Astrocyte of the spinal cord (primary cell): ENCODE measurements at regions not wholly inside any gene's neighbourhood (a gene's known extent, or its start where the extent isn't known, plus 50 kb on each side); places are given as distances from the start of the nearest gene placed in this dataset.
"Not testable (repeated sequence)": the region's sequence is repeated elsewhere in the genome, so short reads cannot be mapped to it uniquely, and the experiment has no call there.

Experiments
- DNase-seq: peaks from one replicate; pipeline ENCODE4 v3.0.0; 2011; ENCODE audit warnings: low read depth, low spot score
- H3K4me3 ChIP-seq: 2 replicates; pipeline ENCODE4 v1.5.1; 2011; ENCODE audit warnings: low read depth, mild to moderate bottlenecking, low read length, moderate library complexity
- in situ Hi-C: cut with HindIII; loops from 2 replicates; pipeline ENCODE4 v1.10.0; 2017; ENCODE audit warnings: low sequenced_read_pairs
- TF ChIP-seq, protein P1 (sequence below): IDR thresholded peaks from 2 replicates; pipeline ENCODE4 v1.5.1; 2012; ENCODE audit warnings: low read depth, mild to moderate bottlenecking, low read length, inconsistent platforms

DNA sequence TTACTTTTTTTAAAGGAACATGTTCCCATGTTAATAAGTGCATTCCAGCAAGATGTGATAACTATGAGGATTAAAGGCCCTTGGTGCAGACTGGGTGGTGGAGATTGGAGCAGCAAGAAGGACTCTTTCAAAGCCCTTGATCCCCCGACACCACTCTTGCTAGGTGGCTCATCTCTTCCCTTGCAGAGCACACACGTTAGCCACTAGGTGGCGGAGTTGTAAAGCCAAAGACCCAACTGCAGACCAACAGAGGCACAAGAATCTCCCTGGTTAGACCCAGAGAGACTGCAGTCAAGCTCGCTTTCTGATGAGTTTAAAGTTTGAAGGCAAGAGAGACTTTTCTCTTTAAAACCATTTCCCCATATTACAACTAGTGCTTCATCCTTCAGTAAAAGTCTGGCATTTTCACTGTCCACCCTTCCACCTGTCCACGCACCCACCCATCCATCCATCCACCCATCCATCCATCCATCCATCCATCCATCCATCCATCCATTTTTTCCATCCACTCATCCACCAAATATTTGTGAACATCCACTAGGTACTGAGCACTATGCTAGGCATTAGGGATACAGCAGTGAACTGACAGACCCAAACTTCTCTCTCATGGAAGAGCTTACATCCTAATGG lies 226.9 kb downstream of the MSX2 start:
- in situ Hi-C loops, result no loop called here
- TF ChIP-seq, protein P1, sequence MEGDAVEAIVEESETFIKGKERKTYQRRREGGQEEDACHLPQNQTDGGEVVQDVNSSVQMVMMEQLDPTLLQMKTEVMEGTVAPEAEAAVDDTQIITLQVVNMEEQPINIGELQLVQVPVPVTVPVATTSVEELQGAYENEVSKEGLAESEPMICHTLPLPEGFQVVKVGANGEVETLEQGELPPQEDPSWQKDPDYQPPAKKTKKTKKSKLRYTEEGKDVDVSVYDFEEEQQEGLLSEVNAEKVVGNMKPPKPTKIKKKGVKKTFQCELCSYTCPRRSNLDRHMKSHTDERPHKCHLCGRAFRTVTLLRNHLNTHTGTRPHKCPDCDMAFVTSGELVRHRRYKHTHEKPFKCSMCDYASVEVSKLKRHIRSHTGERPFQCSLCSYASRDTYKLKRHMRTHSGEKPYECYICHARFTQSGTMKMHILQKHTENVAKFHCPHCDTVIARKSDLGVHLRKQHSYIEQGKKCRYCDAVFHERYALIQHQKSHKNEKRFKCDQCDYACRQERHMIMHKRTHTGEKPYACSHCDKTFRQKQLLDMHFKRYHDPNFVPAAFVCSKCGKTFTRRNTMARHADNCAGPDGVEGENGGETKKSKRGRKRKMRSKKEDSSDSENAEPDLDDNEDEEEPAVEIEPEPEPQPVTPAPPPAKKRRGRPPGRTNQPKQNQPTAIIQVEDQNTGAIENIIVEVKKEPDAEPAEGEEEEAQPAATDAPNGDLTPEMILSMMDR, result peak; percentile 90
- no peak overlapping the region for H3K4me3 ChIP-seq
- peak; percentile 72 for DNase-seq

DNA sequence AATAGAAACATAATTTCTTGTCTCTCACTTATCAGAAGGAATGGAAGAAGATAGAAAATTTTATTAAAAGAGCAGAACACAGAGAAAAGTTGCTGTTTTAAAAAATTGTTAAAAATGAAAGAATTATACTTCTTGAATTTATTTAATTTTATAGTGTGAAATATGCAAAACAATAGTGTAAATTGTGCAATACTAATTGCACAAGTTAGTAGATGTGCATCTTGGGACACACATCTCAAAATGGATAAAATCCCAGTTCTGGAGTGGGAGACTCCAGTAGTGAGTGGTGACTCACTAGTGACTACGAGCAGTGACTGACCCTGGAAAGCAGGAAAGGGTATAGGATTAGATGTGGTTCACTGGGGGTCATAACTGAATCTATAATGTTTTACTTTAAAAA lies 223.2 kb downstream of the MSX2 start:
- in situ Hi-C loops, result no loop called here
- DNase-seq, result no peak
- TF ChIP-seq, protein P1, result no peak
- no peak overlapping the region for H3K4me3 ChIP-seq

DNA sequence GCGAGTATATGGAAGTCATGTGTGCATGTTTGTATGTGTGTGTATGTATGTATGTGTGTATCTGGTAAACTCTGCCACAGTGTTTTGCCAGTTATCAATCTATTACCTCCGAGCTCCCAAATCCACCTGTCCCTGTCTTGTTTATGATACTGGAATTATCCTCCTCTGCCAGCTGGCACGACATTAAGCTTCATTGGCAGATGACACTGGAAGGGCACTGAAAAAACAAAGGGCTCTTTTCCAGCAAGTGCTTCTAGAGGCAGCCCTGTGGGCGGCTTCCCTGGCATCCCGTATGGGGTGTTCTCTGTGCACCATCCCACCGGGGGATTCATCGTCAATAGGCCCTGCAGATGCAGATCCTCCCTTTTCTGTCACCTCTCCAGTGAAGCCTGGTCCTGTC lies 221.5 kb downstream of the MSX2 start:
- in situ Hi-C loops, result no loop called here
- TF ChIP-seq, protein P1, result no peak
- no peak for DNase-seq
- no peak overlapping the region for H3K4me3 ChIP-seq

DNA sequence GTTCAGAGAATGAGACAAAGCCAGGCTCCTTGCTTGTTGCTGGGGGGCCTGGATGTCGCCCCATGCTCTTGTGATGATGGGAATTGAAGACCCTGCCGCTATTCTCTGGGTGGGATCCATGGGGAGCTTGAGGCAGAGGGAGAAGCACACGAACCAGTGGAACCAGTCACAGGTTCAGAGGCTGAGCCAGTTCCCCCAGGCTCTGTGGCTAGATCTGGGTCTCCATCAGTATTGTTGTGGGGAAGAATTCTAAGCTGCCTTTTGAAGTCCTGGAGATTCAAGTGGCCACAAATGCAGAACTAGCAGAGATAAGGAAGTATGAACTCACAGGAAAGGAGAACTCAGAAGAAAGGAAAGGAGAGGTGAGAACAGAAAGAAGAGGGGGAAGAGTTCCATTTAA lies 219.4 kb downstream of the MSX2 start:
- in situ Hi-C loops, result no loop called here
- TF ChIP-seq, protein P1, result no peak
- DNase-seq, result no peak
- H3K4me3 ChIP-seq, result no peak overlapping the region

DNA sequence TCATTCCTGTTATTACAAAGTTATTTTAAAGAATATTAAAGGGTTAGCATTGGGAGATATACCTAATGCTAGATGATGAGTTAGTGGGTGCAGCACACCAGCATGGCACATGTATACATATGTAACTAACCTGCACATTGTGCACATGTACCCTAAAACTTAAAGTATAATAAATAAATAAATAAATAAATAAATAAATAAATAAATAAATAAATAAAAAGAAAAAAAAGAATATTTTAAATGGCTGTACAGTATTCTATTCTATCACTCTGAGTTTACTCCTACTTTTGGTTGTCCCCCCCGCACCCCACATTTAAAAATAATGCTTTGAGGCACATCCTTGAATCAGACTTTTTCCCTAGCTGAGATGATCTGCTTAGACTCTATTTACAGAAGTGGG lies 218.6 kb downstream of the MSX2 start:
- DNase-seq, in situ Hi-C loops, H3K4me3 ChIP-seq: not testable (repeated sequence)

DNA sequence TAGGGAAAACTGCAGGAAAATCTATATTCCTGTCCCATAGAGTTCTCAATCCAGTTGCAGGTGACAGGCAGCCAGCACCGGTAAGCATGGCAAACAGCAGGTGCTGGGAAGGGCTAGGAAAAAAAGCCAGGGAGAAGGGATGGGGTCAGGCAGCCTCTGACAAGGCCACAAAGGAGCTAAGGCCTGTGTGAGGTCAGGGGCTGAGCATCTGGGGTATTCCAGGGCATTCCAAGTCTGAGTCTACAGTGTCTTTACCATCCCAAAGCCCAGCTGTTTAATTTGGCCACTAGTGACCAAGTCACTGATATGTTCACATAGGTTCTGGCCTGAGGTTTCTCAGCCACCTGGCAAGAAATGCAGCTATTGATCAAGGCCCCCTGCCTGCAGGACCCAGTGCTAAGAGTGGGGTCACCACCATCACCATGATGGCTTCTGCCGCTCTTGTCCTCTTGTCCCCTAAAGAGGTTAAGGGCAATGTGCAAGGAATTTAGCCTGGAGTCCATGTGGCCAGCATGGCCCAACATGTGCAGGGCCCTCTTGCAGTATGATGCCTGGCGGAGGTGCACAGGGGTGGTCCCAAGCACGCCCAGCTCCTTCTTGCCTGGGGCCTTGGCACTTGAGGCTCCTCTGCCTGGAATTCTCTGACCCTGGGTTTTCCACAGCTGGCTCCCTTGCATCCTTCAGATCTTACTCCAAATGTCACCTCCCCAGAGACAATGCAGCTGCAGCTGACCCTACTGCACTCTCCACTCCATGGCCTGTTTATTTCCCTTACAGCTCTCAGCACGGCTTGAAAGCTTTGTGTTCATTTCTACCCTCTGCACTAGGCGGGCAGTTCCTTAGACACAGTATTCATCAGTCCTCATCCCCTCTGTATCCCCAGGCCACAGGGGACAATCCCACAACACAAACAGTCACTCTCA lies 213.1 kb downstream of the MSX2 start:
- in situ Hi-C loops, result no loop called here
- TF ChIP-seq, protein P1, result no peak
- H3K4me3 ChIP-seq, result no peak overlapping the region
- no peak for DNase-seq

DNA sequence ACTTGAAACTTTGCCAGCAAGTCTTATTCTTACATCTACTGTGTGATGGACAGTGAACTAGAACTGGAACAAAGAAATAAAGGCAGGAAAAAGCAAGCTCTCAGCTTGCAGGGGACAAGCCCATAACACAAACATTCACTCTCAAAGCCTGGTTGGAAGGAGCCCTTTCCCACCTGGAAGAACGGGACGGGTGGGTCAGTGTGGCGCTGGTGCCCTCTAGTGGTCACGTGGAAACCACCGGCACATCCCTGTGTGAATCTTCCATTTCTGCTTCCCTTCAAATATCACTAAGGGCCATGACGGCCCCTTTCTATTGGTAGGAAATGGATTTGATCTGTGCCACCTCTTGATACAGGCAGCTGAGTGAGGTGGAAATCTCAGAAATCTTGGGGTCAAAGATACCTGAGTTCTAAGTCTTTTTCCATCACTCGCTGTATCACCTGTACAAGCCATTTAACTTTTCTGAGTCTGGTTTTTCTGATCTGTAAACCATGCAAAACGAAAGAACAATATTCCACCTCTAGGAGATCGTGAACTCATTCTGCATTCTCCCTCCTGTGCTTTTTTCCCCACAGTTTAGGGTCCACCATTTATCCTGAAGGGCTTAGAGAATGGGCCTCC lies 211.6 kb downstream of the MSX2 start:
- TF ChIP-seq, protein P1, result peak; percentile 93
- H3K4me3 ChIP-seq, result no peak overlapping the region
- DNase-seq, result peak; percentile 50
- in situ Hi-C loops, result no loop called here

DNA sequence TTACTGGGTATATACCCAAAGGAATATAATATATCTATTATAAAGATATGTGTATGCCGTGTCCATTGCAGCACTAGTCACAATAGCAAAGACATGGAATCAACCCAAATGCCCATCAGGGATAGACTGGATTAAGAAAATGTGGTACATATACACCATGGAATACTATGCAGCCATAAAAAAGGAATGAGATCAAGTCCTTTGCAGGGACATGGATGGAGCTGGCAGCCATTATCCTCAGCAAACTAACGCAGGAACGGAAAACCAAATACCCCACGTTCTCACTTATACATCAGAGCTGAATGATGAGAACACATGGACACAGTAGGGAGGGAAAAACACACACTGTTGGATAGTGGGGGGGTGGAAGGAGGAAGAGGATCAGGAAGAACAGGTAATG lies 206.7 kb downstream of the MSX2 start:
- H3K4me3 ChIP-seq, in situ Hi-C loops, DNase-seq: not testable (repeated sequence)
